NCI-H2227 (cell line): ENCODE measurements at regions not wholly inside any gene's neighbourhood (a gene's known extent, or its start where the extent isn't known, plus 50 kb on each side); places are given as distances from the start of the nearest gene placed in this dataset.

Experiments
- DNase-seq: peaks from one replicate; lab custom pipeline; 2025; ENCODE audit not compliant: unreplicated experiment; lab: John Stamatoyannopoulos, UW

GRCh38 chr12:113766131-113766878, 199.8 kb downstream of the RBM19 start:
- DNase-seq = peak; percentile 25

GRCh38 chr12:113764661-113765060, 201.5 kb downstream of the RBM19 start:
- no peak for DNase-seq

DNA sequence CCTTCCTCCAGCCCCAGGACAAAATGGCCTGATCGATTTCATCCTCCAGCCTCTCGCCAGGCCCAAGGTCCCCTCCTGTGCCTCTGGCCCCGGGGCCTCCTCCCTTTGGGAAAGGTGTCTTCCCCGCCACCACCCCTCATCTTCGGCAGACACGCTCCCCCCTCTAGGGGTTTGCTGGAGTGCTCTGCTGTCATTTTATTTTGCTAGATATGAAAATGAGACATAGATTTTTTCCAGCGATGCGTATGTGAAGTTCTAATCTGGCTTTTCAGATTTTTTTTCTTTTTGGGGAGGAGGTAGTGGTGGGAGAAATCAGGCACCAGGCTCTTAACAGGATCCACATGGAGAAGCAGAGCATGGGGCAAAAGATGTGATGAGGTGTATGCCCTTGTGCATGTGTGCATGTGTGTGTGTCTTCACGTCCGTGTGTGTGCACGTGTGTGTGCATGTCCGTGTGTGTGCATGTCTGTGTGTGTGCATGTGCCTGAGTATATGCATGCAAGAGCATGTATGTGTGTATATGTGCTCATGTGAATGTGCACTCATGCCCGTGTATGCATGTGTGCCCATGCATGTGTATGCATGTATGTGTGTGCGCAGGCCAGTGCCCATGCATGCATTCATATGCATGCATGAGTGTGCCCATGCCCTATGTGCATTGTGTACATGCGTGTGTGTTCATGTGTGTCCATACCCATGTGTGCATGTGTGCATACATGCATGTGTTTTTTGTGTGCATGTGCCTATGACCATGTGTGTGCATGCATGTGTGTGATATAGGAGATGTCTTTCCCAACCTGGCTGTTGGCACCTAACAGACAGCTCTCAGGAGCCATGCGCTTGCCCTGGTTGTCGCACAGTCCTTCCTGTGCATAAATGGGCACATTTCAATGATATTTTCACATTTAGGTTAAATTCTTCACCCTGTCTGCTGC, 203.0 kb downstream of the RBM19 start:
- DNase-seq = peak; percentile 21

GRCh38 chr12:113762155-113762881, 203.8 kb downstream of the RBM19 start:
- peak; percentile 85 for DNase-seq

DNA sequence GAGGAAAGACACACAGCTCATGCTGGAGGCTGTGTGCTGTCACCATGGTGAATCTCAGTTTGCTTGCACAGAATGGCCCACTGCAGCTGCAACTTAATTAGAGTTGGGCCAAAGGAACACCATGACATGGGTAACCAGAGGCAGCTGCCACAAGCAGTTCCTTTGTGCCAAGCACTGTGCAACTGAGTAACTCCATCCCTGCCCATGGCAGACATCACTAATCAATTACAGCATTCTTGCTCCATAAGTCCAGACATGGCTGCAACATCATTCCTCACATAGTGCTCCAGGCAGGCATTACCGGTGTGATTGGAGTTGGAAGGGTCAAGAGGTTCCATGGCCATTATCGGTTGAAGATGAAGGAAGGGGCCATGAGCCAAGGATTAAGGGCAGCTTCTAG, 207.0 kb downstream of the RBM19 start:
- DNase-seq = no peak

DNA sequence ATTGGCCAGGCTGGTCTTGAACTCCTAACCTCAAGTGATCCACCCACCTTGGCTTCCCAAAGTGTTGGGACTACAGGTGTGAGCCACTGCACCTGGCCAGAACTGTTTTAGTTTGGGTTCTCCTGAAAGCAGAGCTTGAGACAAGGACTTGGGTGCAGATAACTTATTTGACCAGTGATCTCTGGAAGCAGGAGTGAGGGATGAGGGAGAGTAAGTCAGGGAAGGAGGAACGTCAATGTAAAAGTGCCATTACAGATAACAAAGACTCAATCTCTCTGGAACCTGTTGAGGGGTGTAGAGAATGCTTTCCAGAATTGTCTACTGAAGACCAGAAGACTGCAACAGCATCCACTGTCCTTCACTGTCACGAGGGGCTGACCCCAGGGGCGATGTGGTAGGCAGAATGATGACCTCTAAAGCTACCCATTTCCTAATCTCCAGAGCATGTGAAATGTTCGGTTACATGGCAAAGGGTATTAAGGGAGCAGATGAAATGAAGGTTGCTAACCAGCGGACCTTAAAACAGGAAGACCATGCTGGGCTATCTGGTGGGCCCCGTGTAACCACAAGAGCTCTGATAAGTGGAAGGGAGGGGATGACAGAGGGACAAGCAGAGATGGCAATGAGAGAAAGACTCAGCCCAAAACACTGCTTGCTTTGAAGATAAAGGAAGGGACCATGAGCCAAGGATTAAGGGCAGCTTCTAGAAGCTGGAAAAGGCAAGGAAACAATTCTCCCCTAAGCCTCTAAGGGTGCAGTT, 207.8 kb downstream of the RBM19 start:
- DNase-seq = no peak

DNA sequence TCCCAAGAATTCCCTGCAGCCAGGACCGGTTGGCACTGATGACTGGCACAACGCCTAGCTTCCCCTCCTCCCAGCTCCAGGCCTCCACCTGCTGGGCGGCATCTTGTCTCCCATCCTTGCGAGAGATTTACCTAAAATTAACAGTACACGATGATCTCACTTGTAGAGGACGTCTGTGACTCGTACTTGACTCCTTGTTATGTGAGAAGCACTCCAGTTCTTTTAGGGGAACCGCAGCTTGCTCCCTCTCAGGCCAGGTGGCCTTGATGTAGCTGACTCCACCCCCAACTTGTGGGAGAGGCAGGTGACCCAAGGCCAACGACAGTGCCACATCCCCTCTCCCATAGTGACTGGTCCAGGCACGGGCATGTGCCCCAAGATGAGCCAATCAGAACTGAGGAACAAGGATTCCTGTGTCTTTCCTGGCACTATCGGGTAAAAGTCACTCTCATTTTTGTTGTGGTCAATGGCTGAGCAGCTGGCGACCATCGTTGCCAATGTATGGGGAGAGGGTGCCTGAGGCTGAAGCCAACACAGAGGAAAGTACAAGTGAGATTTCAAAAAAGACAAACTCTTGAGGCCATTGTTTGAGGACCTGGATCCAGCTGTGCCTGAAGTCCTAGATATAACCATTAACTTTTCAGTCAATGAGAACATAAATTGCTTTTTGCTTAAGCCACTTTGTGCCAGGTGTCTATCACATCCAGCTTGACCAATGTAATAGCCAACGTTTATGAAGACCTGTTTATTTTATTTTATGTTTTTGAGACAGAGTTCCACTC, 208.7 kb downstream of the RBM19 start:
- DNase-seq = no peak

GRCh38 chr12:113756609-113757008, 209.5 kb downstream of the RBM19 start:
- DNase-seq = no peak

DNA sequence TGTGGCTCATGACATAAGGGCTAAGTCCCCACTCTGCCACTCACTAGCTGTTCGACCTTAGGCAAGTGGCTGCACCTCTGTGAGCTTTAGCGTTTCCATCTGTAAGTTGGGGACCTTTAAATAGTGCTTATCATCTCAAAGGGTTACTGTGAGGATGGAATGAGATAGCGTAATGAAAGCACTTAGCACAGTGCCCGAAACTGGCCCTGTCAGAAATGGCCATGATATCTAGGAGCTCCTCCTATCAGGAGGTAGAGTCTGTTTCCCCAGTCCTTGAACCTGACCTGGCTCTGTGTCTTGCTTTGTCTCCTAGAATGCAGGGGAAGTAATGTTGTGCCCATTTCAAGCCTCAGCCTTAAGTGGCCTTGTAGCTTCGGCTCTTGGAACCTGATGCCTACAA, 211.0 kb downstream of the RBM19 start:
- DNase-seq = no peak

GRCh38 chr12:113751513-113751912, 214.6 kb downstream of the RBM19 start:
- no peak for DNase-seq

DNA sequence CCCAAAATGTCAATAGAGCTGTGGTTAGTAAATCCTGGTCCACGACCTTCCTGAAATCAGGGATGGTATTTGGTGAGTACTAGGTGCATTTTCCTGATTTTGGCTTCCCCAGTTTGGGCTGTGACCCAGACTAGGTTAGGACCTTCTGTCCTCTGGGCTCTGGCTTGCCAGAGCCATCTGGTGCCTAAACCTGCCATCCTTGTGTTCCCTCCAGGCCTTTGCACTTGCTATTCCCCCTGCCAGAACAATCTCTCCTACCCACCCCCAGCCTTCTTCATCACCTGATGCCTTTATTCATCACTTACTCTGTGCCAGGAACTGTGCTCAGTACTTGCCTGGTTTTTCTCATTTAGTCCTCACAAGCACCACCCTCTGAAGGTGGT, 216.7 kb downstream of the RBM19 start:
- DNase-seq = no peak

DNA sequence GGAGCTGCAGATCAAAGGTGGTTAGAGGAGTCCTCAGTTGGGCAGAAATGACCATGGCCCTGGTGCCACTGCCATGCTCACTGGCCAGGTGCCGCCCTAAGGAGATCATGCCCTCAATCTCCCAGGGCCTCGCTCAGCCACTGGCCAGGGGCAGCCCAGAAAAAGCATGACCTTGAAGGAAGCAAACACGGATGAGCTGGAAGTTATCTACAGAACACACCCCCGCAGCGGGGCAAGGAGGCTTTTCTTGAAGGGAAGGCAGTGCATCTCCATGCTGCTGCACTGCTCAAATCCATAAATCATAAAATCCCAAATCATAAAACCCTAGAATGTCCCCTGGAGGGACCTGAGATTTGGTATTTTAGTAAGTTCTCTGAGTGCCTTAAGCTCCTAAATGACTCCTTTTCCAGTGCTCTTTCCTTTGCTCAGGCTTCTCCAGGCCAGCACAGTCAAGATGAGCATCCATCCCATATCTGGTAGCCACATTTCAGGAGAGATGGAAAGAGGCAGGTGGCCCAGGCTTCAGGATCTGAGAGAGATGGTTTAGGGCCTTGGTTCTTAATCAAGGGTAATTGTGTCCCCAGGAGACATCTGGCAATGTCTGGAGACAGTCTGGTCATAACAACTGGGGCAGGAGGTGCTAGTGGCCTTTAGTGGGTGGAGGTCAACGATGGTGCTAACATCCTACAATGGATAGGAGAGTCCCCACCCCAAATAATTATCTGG, 217.3 kb downstream of the RBM19 start:
- DNase-seq = no peak

DNA sequence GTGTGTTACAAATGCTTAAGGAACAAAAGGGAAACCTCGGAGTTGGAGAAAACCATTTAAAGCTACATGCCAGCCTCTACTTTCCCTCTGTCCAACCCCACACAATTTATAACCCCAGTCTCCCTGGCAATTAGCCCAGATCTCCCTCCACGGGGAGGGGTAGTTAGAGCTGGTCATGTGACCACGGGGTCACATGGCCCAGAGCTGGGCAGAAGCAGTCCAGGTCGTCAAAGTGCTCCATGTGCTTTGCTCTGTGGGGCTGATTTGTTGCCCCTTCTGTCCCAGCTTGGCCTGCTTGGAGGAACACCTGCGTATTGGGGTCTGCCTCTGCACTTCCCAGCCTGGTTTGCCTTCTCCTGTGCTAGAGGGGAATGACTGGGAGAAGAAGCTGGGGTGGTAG, 219.1 kb downstream of the RBM19 start:
- DNase-seq = no peak

DNA sequence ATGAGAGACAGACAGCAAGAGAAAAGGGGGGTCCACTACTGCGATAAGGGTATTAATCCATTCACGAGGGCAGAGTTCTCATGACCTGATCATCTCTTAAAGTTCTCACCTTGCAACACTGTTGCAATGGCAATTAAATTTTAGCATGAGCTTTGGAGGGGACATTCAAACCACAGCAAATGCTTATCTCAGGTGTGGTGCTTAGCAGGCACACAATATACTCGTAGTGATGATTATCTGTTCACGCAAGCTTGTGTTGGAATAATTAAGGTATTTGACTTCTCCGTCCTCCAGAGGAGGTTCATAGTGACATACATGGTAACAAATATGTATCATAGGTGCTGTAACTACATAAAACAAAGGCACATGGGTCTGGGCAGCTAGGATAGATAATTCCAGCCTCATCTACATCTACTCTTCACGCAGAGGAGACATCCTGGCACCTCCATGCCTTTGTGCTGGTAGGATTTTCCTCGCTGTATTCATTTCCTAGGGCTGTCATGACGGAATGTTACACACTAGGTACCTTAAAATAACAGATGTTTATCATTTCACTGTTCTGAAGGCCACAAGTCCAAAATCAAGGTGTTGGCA, 221.2 kb downstream of the RBM19 start:
- no peak for DNase-seq

- no peak for DNase-seq
These were observed 223.3 kb downstream of the RBM19 start for GRCh38 chr12:113742801-113743200.

- DNase-seq = no peak
These were observed 225.4 kb downstream of the RBM19 start for GRCh38 chr12:113740699-113741098.

DNA sequence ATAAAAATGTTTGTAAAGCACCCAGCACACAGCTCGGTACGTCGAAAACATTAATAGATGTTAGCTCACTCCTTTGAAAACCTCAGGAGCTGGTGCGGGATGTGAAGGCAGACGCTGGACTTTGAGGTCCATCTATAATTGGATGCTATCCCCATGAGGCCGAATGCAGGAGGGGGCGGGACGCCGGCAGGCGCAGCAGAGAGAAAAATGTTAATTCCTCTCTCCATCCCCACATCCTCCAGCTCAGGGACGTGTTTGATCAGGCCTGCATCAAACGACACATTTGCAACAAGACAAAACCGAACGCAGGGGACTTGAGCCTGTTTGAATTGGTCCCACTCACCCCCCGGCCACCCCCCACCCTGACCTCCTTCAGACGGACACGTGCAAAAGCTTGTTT, 231.0 kb downstream of the RBM19 start:
- peak; percentile 33 for DNase-seq

GRCh38 chr12:113734503-113734902, 231.6 kb downstream of the RBM19 start:
- DNase-seq = no peak

- no peak for DNase-seq
These were observed 233.2 kb downstream of the RBM19 start for GRCh38 chr12:113732916-113733315.
